GM18870 (cell line): ENCODE measurements at regions not wholly inside any gene's neighbourhood (a gene's known extent, or its start where the extent isn't known, plus 50 kb on each side); places are given as distances from the start of the nearest gene placed in this dataset.
"Not testable (repeated sequence)": the region's sequence is repeated elsewhere in the genome, so short reads cannot be mapped to it uniquely, and the experiment has no call there.

Experiments used
- ATAC-seq: cut with Tn5 transposase; IDR thresholded peaks from one replicate; pipeline ENCODE4 v1.9.1; 2021; ENCODE audit warnings: moderate library complexity; ENCODE audit not compliant: unreplicated experiment

GRCh38 chr5:163569284-163569683, 63.9 kb downstream of the MAT2B start:
- no peak for ATAC-seq

- ATAC-seq, result no peak
Observed at GRCh38 chr5:163571744-163572143, 66.3 kb downstream of the MAT2B start.

GRCh38 chr5:163574472-163575440, 69.3 kb downstream of the MAT2B start:
- ATAC-seq, result no peak

- no peak for ATAC-seq
Observed at GRCh38 chr5:163578652-163579051, 73.2 kb downstream of the MAT2B start.

GRCh38 chr5:163579729-163580128, 74.3 kb downstream of the MAT2B start:
- no peak for ATAC-seq

- ATAC-seq, result no peak
Observed at GRCh38 chr5:163580516-163580915, 75.1 kb downstream of the MAT2B start.

GRCh38 chr5:163583491-163584153, 78.2 kb downstream of the MAT2B start:
- not testable (repeated sequence) for ATAC-seq

- ATAC-seq, result no peak
Observed at GRCh38 chr5:163585206-163585605, 79.8 kb downstream of the MAT2B start.

- no peak for ATAC-seq
Observed at GRCh38 chr5:163586531-163586956, 81.1 kb downstream of the MAT2B start.

GRCh38 chr5:163594951-163595350, 89.5 kb downstream of the MAT2B start:
- no peak for ATAC-seq

- ATAC-seq, result no peak
Observed at GRCh38 chr5:163595932-163596607, 90.7 kb downstream of the MAT2B start.

GRCh38 chr5:163596608-163597315, 91.3 kb downstream of the MAT2B start:
- no peak for ATAC-seq

GRCh38 chr5:163604013-163604412, 98.6 kb downstream of the MAT2B start:
- ATAC-seq, result no peak

GRCh38 chr5:163607256-163607655, 101.8 kb downstream of the MAT2B start:
- ATAC-seq, result no peak

- ATAC-seq, result no peak
Observed at GRCh38 chr5:163608621-163609020, 103.2 kb downstream of the MAT2B start.

- no peak for ATAC-seq
Observed at GRCh38 chr5:163609910-163610309, 104.5 kb downstream of the MAT2B start.

- ATAC-seq, result no peak
Observed at GRCh38 chr5:163612358-163613149, 107.1 kb downstream of the MAT2B start.

GRCh38 chr5:163613150-163613442, 107.7 kb downstream of the MAT2B start:
- no peak for ATAC-seq

GRCh38 chr5:163614787-163615186, 109.4 kb downstream of the MAT2B start:
- no peak for ATAC-seq

GRCh38 chr5:163619273-163619934, 114.0 kb downstream of the MAT2B start:
- no peak for ATAC-seq
